Neuronal stem cell (in vitro differentiated cells): ENCODE measurements at regions not wholly inside any gene's neighbourhood (a gene's known extent, or its start where the extent isn't known, plus 50 kb on each side); places are given as distances from the start of the nearest gene placed in this dataset.
"Not testable (repeated sequence)": the region's sequence is repeated elsewhere in the genome, so short reads cannot be mapped to it uniquely, and the experiment has no call there.

Experiments
- DNase-seq: peaks from one replicate; pipeline ENCODE4 v3.0.0-alpha.2; 2013; ENCODE audit warnings: low spot score
- H2AFZ ChIP-seq: one replicate; pipeline ENCODE4 v1.6.1; 2013; ENCODE audit warnings: mild to moderate bottlenecking, low read length, inconsistent platforms
- H2AK5ac ChIP-seq: 2 replicates; pipeline ENCODE4 v1.6.1; 2013; ENCODE audit warnings: low read depth, mild to moderate bottlenecking, inconsistent platforms, low read length, moderate library complexity, mixed read lengths
- H2BK120ac ChIP-seq: 2 replicates; pipeline ENCODE4 v1.6.1; 2013; ENCODE audit warnings: low read depth, mild to moderate bottlenecking, inconsistent platforms, low read length, moderate library complexity, mixed read lengths
- H2BK12ac ChIP-seq: one replicate; pipeline ENCODE4 v1.6.1; 2013; ENCODE audit warnings: low read length, inconsistent platforms
- H2BK15ac ChIP-seq: 2 replicates; pipeline ENCODE4 v1.6.1; 2013; ENCODE audit warnings: mild to moderate bottlenecking, low read length, inconsistent platforms, mixed read lengths
- H2BK5ac ChIP-seq: one replicate; pipeline ENCODE4 v1.6.1; 2013; ENCODE audit warnings: inconsistent platforms, mild to moderate bottlenecking, low read length, moderate library complexity
- H3K14ac ChIP-seq: one replicate; pipeline ENCODE4 v1.6.1; 2013; ENCODE audit warnings: low read length, inconsistent platforms
- H3K18ac ChIP-seq: 2 replicates; pipeline ENCODE4 v1.6.1; 2013; ENCODE audit warnings: low read length, inconsistent platforms
- H3K23ac ChIP-seq: 2 replicates; pipeline ENCODE4 v1.6.1; 2013; ENCODE audit warnings: low read depth, mild to moderate bottlenecking, mixed read lengths, low read length, inconsistent platforms; ENCODE audit not compliant: poor library complexity
- H3K27ac ChIP-seq: replicated peaks from 3 replicates; pipeline ENCODE4 v1.5.1; 2013; ENCODE audit warnings: low read length, inconsistent platforms
- H3K27me3 ChIP-seq, 3 experiments: 2 replicates each; pipeline ENCODE4 v1.6.1; 2013; ENCODE audit warnings: low read length in 3 of 3, mild to moderate bottlenecking in 2 of 3, inconsistent platforms in 1 of 3, low read depth in 1 of 3, mixed read lengths in 1 of 3, moderate library complexity in 1 of 3; ENCODE audit not compliant: control insufficient read depth in 3 of 3, insufficient read depth in 3 of 3
- H3K36me3 ChIP-seq, 2 donors: replicated peaks in 1 of 2; 2 replicates each; pipeline ENCODE4 v1.6.1; 2013; ENCODE audit warnings: low read length in 2 of 2; ENCODE audit not compliant: control insufficient read depth in 2 of 2, insufficient read depth in 2 of 2
- H3K4ac ChIP-seq: 2 replicates; pipeline ENCODE4 v1.6.1; 2013; ENCODE audit warnings: inconsistent platforms, mild to moderate bottlenecking, low read length, moderate library complexity
- H3K4me1 ChIP-seq, 2 donors: 1 replicate in 1 of 2; 2 replicates in 1 of 2; pipeline ENCODE4 v1.6.1; 2013; ENCODE audit warnings: low read length in 2 of 2, low read depth in 1 of 2; ENCODE audit not compliant: control insufficient read depth in 2 of 2, insufficient read depth in 1 of 2
- H3K4me2 ChIP-seq: one replicate; pipeline ENCODE4 v1.6.1; 2013; ENCODE audit warnings: mild to moderate bottlenecking, low read length, inconsistent platforms; ENCODE audit not compliant: insufficient read depth, poor library complexity, severe bottlenecking
- H3K4me3 ChIP-seq, 2 donors: 2 replicates each; pipeline ENCODE4 v1.5.1; 2013; ENCODE audit warnings: low read length in 2 of 2, mild to moderate bottlenecking in 2 of 2, inconsistent platforms in 1 of 2, moderate library complexity in 1 of 2
- H3K79me1 ChIP-seq: one replicate; pipeline ENCODE4 v1.6.1; 2013; ENCODE audit warnings: low read depth, mild to moderate bottlenecking, inconsistent platforms, low read length, moderate library complexity
- H3K9ac ChIP-seq: one replicate; pipeline ENCODE4 v1.6.1; 2013; ENCODE audit warnings: mild to moderate bottlenecking, low read depth, low read length, inconsistent platforms; ENCODE audit not compliant: poor library complexity
- H3K9me3 ChIP-seq, 2 donors: replicated peaks in 1 of 2; 2 replicates each; pipeline versions ENCODE3 to v1.6.1; 2013; ENCODE audit warnings: low read length in 2 of 2, mild to moderate bottlenecking in 2 of 2, inconsistent platforms in 1 of 2, low read depth in 1 of 2, mixed read lengths in 1 of 2, moderate library complexity in 1 of 2; ENCODE audit not compliant: control insufficient read depth in 2 of 2, insufficient read depth in 1 of 2
- H4K8ac ChIP-seq: one replicate; pipeline ENCODE4 v1.6.1; 2013; ENCODE audit warnings: low read depth, mild to moderate bottlenecking, inconsistent platforms, low read length, moderate library complexity
- H4K91ac ChIP-seq: one replicate; pipeline ENCODE4 v1.6.1; 2013; ENCODE audit warnings: low read length, low read depth, mild to moderate bottlenecking, inconsistent platforms; ENCODE audit not compliant: poor library complexity
- WGBS, 2 donors: extraction: QIAGEN DNeasy Blood & Tissue Kit; methylation state at CpG; one replicate each; pipeline ENCODE4 v1.1.7; 2013; ENCODE audit warnings: missing lambda C conversion rate in 2 of 2, mixed read lengths in 1 of 2; ENCODE audit not compliant: insufficient read length in 2 of 2, insufficient replicate concordance in 1 of 2; ENCODE audit errors: extremely low coverage in 2 of 2; 5-methylcytosine and 5-hydroxymethylcytosine counted together

- not testable (repeated sequence) for H3K14ac ChIP-seq, H4K8ac ChIP-seq, H3K23ac ChIP-seq, H3K27ac ChIP-seq, H3K18ac ChIP-seq, H2BK120ac ChIP-seq, H3K4me3 ChIP-seq, H3K4me1 ChIP-seq, H3K36me3 ChIP-seq, H3K27me3 ChIP-seq, DNase-seq, H2BK5ac ChIP-seq, H3K9ac ChIP-seq, H2BK15ac ChIP-seq, H2BK12ac ChIP-seq, H2AK5ac ChIP-seq, H3K4ac ChIP-seq, H3K4me2 ChIP-seq, H4K91ac ChIP-seq, H3K79me1 ChIP-seq
- peaks cover 3 to 14% of the 10 kb centered on the region in 2 donors for H3K9me3 ChIP-seq
- no CpG with 5 or more reads among the region's 3 CpGs for WGBS, 2 donors
- H2AFZ ChIP-seq, result peak overlapping the region; percentile 49
Measured at GRCh38 chr3:78266550-78266949, 1226.7 kb downstream of the ROBO2 start.

GRCh38 chr3:78267235-78267634 is 1227.3 kb downstream of the ROBO2 start:
- no peaks in the 10 kb centered on the region for H3K36me3 ChIP-seq
- no peak overlapping the region for H2BK15ac ChIP-seq
- H3K4me1 ChIP-seq, result no peaks in the 10 kb centered on the region
- no peak overlapping the region for H2BK12ac ChIP-seq
- H3K27ac ChIP-seq, result no peak overlapping the region
- no peak overlapping the region for H3K14ac ChIP-seq
- peaks cover 3 to 14% of the 10 kb centered on the region in 2 donors for H3K9me3 ChIP-seq
- H3K23ac ChIP-seq, result no peak overlapping the region
- no peak overlapping the region for H3K18ac ChIP-seq
- H3K4me3 ChIP-seq, result no peak overlapping the region
- peak overlapping the region; percentile 49 for H2AFZ ChIP-seq
- no peak for DNase-seq
- no peak overlapping the region for H3K4me2 ChIP-seq
- no peaks in the 10 kb centered on the region for H3K27me3 ChIP-seq
- no peak overlapping the region for H3K9ac ChIP-seq
- H4K8ac ChIP-seq, result no peak overlapping the region
- H4K91ac ChIP-seq, result no peak overlapping the region
- H2BK5ac ChIP-seq, result no peak overlapping the region
- H2BK120ac ChIP-seq, result no peak overlapping the region
- no peak overlapping the region for H3K4ac ChIP-seq
- no peaks in the 10 kb centered on the region for H3K79me1 ChIP-seq
- no peak overlapping the region for H2AK5ac ChIP-seq

DNA sequence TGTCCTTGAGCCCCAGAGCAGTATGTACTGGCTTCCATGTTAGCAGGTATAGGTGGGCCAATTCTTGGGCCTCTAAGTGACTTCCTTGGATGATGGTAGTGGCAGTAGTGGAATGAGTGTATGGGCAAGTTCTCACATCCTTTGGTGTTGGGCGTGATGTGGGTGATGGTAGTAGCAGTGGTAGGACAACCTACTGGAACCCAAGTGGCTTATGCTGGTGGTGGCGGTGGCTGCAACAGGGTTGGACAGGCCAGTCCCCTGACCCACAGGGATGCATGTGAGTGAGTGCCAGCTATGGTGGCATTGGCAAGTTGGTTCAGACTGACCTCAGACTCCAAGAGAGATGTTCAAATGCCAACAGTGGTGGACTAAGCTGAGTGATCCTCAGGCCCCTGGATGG is 1228.2 kb downstream of the ROBO2 start:
- Histone ChIP-seq H3K14ac (no peak overlapping the region), H2BK120ac (no peak overlapping the region), H2AK5ac (no peak overlapping the region), H3K79me1 (no peaks in the 10 kb centered on the region), H2BK12ac (no peak overlapping the region), H3K4ac (no peak overlapping the region), H3K27me3 (no peaks in the 10 kb centered on the region), H2AFZ (no peak overlapping the region), H3K4me1 (no peaks in the 10 kb centered on the region), H3K36me3 (no peaks in the 10 kb centered on the region), H3K9ac (no peak overlapping the region), H3K18ac (no peak overlapping the region), H3K4me2 (no peak overlapping the region), H2BK15ac (no peak overlapping the region), H4K91ac (no peak overlapping the region), H3K23ac (no peak overlapping the region), H3K27ac (no peak overlapping the region), H4K8ac (no peak overlapping the region), H2BK5ac (no peak overlapping the region), H3K9me3 (peaks cover 3 to 14% of the 10 kb centered on the region in 2 donors), H3K4me3 (no peak overlapping the region)
- DNase-seq, result no peak
- no CpG with 5 or more reads among the region's 2 CpGs for WGBS, 2 donors

GRCh38 chr3:78268716-78269668 is 1229.1 kb downstream of the ROBO2 start:
- Histone ChIP-seq H3K79me1 (no peaks in the 10 kb centered on the region), H4K8ac (no peak overlapping the region), H3K23ac (peak overlapping the region; percentile 5), H3K36me3 (no peaks in the 10 kb centered on the region), H2BK15ac (peak overlapping the region; percentile 16), H2BK5ac (no peak overlapping the region), H2BK12ac (peak overlapping the region; percentile 50), H2AK5ac (no peak overlapping the region), H3K4me1 (no peaks in the 10 kb centered on the region), H3K27me3 (no peaks in the 10 kb centered on the region), H3K9ac (no peak overlapping the region), H3K4me2 (no peak overlapping the region), H4K91ac (no peak overlapping the region), H3K27ac (no peak overlapping the region), H3K9me3 (peaks cover 3 to 14% of the 10 kb centered on the region in 2 donors), H3K18ac (no peak overlapping the region), H3K4me3 (no peak overlapping the region), H3K4ac (no peak overlapping the region), H2BK120ac (no peak overlapping the region), H3K14ac (no peak overlapping the region), H2AFZ (no peak overlapping the region)
- DNase-seq, result no peak
- no CpG with 5 or more reads among the region's 5 CpGs for WGBS, 2 donors
